T-helper 1 cell (primary cell): ENCODE measurements at regions not wholly inside any gene's neighbourhood (a gene's known extent, or its start where the extent isn't known, plus 50 kb on each side); places are given as distances from the start of the nearest gene placed in this dataset.

Experiments
- DNase-seq, 5 donors: peaks; one replicate each; pipeline ENCODE4 v3.0.0-alpha.2; 2012 to 2020

DNA sequence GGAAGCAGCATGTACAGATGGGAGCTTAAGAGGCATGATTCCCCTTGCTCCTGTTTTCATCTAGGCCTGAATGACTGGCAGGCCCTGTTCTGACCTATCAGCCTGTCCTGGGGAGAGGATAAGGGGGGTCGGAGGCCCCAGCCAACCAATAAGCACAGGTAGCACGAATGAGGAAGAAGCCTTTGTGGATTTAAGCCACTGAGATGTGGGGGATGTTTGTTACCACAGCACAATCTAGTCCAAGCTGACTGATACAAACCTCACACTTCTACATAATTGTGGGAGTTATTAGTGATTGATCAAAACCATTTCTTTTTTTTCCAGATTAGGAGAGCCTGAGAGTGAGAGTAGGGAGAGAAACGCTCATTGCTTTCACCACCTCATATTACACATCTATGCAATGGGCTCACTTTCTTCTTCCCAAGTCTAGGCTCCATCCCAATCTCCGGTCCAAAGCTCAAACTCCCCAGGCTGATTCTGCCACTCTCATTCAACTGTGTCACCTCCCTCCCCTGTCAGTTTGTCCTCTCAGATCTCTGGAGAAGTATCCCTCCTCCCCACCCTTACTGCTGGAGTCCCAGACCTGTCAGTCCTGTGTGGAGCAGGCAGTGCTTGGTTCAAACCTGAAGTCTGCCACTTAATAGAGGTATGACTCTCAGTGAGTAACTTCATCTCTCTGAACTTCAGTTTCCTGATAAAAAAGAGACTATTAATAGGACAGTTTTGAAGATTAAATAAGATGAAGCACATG, 220.5 kb downstream of the PTPRU start:
- no peak for DNase-seq

DNA sequence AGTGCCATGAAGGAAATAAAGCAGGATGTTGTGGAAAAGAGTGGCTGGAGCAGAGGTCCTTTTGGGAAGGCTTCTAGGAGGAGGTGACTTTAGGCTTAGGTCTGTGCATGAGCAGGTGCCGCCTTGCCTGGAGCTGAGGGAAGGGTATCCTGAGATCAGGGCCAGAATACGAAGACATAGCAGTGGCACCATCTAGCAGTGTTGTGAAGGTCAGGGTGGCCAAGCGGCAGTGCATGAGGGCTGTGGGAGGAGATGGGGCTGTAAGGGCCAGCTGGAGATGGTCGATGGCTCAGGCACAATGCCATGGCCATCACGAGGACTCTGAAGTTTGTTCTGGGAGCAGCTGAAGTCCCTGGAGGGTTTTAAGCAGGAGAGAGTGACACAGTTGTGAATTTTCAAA, 219.5 kb downstream of the PTPRU start:
- no peak for DNase-seq

DNA sequence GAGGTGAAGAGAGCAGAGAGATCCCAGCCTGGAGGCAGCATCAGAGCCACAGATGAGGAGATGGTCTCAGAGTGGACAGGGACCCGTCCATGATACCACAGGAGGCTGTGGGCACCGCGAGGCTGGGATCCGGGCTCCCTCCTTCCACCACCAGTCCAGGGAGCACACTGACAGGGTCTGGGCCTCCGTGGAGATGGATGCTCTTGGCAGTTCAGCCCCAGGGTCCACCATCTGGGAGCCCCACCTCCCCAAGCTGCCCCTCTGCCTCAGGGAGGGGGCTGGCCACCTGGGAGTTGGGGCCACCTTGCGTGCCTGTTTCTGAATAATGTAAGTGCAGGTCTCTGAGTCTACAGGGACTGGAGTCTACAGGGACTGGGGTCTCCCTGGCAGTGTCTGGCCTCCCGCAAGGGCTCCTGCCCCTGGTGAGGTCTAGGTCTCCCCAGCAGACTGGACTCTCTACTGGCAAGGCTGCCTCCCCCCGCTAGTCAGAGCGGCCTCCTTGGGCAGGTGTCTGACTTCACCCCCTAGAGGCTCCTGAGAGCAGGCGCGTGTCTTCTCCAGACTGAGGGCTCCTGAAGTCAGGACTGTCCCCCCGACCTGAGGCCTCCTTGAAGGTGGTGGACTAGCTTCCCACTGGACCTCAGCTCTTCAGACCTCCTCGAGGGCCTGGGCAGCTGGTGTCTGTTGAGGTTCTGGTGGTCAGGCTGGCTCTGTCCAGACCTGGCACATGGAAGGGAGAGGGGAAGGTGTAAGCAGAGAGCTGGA, 218.5 kb downstream of the PTPRU start:
- DNase-seq: no peak

DNA sequence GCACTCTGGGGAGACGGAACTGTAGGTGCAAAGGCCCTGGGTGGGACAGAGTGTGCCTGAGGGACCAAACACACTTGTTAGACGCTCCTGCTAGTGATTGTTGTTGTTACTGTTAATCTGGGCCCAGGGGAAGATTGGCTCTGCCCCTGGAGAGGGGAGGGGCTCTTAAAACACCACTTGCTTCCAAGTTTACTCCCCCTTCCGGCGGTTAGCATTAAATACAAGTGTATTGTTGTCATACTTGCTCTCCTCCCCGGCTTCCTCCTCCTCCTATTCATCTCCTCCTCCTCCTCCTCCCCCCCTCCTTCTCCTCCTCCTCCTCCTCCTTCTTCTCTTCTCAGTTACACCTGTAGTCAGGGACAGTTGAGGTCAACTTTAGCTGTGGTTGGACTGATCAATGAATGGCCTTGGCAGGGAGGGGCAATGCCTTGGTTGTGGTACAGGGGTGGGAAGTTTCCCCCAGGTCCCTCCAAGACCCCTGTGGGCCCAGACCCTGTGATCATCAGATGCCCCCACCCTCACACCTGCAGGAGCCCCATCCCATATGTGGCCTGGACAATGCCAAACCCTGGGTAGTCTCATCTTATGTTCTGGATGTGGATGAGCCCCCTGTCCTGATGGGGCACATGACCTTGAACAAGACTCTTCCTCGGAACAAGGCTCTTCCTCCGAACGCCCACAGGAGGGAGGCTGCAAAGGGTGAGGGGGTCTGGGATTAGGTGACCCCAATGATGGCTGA, 217.3 kb downstream of the PTPRU start:
- no peak for DNase-seq

DNA sequence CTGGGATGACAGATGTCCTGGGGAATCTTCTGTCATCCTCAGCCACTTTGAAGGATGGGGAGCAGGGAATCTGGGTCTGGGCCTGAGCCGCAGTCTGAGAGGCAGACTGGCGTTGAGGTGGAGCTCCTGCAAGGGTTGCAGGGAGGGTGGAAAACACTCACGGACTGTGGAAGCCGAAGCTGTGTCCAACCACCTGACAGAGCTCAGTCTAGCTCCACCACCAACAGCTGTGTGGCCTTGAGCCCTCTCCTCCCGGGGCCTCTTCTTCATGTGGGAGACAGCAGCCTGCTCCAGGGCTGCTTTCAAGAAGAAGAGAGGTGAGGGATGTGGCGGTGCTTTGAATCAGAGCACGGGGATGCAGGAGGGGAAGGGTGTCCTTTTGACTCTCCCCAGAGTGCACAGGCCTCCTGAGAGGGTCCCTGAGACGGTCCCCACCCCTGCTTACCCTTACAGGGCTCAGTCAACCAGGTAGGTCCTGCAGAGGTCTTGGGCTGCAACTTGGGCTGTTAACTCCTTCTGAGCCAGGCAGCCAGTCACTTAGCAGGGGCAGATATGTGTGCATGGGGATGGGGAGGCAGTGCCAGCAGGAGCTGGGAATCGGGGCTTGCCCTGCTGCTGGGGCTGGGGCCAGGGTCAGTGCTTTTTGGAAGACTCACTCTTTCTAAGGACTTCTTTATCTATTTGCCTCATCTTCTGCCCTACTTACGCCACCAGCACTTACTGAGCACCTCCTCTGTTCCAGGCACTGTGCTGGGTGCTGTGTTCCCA, 216.3 kb downstream of the PTPRU start:
- DNase-seq: no peak

DNA sequence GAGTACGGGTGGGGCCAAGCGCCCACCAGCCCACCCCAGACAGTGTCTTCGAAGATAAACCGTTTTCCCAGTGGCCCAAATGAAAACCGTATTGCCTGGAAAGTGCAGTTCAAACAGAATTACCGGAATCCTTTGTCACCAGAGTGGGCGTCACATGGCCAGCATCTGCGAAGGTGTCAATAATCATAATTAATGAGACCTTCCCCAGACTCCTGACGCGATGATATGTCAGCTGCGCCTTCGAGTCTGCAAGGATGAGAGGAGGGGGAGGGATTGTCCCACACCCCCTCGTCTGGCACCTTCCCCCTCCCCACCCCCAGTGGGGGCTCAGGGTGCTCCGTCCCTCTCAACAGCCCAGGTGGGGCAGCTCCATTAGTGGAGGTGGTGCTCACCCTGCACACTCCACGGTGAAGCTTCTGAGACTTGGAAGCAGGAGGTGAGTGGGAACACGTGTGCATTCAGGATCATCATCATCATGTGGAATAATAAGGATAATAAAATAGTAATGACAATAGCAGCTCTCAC, 215.1 kb downstream of the PTPRU start:
- DNase-seq: no peak

DNA sequence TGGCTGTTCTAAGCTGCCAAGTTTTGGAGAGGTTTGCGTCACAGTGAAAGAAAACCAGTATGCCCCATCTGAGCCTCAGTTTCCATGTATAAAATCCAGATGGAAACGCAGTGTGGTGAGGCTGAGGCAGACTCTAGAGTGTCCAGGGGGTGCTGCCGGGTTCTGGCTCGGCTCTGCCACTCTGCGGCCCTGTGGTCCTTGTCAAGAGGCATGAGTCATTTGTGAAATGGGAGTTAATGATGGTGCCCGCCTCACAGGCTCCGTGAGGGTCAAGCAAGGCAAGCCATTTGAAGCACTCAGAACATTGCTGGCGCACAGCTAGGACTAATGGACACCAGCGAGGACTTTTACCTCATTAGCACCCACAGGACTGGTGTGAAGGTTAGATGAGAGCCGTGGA, 214.3 kb downstream of the PTPRU start:
- DNase-seq: no peak

DNA sequence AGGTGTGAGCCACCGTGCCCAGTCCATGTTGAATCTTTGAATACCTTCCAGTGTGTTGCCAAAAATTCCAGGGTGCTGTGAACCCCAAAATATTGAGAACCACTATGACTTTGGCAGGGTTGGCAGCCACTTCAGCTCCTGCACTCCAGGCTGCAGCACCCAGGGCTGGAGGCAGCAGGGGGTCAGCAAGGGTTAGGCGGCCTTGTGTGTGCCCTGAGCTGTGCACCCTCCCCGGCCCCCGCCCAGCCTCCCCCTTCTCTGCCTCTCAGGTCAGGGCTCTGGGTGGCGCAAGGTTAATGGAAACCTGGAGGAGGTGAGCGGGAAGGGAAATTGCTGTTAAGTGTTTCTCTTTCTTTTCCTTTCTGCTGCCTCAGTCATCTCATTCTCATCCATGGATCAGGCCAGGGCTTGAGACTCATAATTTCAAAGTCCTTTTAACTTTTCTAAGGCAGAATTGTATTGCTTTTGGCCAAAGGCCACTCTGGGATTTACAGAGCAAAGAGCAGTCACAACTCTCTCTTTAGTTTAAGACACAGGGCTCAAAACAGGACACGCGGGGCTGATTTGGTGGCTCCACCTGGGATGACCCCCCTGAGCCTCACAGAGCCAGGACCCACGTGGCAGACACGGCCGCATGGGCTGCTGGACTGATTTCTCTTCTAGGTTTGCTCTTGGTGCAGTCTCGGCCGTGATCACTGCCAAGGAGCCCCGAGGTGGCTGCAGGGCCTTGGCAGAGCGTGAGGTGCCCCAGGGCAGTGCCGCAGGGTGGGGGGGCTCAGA, 212.3 kb downstream of the PTPRU start:
- no peak for DNase-seq

DNA sequence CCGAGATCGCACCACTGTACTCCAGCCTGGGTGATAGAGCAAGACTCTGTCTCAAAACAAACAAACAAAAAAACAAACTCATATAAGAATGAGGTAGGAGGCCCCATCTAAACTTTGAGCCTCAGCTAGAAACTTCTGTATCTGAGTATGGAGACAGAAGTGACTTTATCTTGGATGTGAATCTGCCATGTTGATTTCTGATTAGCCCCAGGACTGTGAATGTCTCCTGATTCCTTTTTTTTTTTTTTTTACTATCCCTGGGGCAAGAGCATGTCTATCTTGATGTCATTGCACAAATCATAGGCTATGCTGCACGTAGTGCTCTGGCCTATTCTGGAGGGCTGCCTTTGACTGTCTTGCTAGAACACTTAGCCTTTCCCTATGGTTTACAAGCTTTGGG, 211.0 kb downstream of the PTPRU start:
- no peak for DNase-seq

DNA sequence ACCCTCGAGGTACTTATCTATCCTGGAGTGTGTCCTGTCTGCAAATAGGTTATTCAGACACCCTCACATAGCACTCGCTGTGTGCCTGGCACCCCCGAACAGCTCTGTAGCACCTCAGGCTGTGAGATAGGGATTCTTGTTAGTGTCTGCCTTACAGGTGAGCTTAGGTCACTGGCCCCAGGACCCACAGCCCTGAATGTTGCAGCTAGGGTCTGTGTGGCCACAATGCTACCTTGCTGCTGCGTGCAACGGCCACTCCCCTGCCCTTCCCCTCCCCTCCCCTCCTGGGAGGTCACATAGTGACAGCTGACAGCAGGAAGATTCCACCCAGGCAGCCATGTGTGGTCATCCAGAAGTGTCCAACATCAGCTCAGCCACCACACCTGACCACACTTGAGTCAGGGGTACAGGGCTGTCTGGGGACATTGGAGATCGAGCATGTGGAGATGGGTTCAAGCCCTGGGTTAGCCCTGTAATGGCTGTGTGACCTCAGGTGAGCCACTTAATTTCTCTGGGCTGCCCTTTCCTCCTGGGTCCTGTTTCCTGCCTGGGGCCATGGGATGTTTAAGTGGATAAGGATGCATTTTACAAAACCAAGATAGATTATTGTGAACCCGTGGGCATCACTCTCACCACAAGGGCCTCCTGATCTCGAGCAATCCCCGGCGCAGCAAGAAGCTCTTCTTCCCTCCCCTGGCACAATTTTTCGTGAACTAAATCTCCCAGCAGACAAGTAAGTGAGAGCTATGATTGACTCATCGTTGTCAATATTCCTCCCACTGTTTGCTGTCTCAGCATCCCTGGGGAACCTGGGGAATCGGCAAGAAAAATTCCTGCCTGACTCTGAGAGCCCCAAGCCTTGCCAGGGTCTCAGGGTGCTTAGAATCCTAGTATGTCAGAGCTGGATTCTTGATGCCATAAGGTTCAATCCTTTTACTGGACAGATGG, 208.7 kb downstream of the PTPRU start:
- DNase-seq: no peak

DNA sequence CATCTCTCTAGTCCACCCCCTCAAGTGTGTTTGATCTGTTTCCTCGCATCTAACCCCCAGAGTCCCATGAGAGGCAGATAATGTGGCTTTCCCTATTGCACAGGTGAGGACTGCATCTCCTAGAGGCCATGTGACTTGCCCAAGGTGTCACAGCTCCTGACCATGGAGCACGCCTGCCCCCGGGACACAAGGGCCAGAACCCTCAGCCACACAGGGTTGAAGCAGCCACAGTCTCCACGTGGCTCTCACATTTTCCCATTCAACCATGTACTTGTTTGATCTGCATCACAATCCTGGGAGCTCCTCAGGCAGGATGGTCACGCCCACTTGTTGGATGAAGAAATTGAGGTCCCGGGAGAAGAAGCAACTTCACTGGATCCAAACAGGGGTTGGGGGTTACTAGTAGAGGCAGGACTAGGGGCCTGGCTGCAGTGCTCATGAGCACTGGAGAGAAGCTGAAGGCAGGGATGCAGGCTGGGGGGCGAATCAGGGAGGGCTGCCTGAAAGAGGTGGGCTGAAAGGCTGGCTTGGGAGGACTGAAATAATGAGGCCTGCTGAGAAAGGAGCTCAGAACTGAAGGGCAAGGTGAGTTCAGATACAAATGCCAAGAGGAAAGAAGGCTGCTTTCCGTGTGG, 207.9 kb downstream of the PTPRU start:
- DNase-seq: no peak

DNA sequence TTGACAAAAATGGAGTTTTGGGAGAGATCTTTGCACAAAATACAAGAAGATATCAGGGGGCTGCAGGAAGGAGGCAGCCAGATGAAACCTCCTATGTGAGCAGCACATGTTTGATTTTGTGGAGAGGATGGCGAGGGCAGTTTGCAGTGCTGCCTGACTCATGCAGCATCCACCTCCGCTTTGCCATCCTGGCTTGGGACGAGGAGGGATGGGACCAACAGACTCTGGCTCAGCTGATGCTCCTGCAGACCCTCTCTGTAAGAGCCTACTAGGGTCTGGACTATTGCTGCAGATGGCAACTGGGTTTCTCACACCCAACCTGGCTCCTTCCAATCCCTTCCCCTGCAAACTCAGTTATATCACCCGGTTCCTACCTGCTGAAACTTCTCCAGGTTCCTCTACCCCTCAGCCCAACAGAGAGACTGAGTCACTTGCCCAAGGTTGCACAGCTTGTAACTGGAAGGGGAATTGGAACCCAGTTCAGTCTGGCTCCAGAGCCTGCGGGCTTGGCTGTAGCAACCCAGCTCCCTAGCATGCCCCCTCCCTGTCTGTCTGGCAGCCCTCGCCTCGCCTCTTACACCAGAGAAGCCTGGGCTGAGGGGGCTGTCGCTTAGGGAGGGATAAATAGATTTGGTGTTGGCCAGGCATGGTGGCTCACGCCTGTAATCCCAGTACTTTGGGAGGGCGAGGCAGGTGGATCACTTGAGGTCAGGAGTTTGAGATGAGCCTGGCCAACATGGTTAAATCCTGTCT, 205.8 kb downstream of the PTPRU start:
- DNase-seq: no peak

DNA sequence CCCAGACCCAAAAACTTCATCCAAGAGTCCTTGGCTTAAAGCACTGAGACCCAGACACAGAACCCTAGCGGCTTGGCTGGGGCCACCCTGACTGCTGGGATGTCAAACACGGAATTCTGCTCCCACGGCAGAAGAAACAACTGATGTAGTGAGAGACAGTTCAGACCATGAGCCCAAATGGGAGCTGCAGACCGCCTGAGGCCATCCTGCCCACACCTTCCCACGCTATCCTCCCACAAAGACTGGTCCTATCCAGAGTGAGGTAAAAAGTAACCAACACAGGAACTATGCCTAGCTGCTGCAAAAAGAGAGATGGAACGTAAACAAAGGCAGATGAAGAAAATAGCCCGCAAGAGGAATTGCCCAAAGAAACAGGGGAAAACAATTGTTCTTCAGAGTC, 203.3 kb downstream of the PTPRU start:
- DNase-seq: no peak

DNA sequence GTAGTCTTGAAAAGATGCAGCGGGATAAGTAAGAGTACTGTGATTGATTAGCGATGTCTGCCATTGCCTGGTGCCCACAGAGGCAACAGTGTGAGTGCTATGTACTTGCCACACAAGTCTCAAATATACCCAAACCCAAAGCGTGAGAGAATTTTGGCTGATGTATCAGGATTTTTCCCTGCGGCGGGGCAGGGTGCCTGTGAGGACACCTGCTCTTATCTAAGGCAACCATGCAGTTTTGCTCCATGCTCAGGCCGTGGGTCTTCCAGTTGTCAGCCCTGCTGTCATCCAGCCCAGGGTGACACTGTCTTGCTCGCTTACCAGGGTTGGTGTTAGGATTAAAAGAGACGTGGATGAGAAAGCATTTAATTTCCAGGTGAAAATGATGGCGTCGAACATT, 202.7 kb downstream of the PTPRU start:
- DNase-seq: no peak

DNA sequence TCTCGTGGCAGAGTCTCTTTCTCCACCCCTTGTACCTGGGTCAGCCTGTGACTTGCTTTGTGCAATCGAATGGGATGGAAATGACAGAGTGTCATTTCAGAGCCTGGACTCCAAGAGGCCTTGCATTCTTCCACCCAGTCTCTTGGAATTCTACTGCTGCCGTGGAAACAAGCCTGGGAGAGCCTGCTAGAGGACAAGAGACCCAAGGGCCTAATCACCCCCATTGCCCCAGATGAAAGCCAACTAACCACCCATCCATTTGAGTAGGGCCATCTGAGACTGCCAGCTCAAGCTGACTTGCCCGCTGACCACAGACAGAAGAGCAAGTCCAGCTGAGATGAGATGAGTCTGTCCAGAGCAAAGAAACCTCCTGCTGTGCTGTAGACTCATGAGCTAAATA, 201.6 kb downstream of the PTPRU start:
- DNase-seq: no peak

DNA sequence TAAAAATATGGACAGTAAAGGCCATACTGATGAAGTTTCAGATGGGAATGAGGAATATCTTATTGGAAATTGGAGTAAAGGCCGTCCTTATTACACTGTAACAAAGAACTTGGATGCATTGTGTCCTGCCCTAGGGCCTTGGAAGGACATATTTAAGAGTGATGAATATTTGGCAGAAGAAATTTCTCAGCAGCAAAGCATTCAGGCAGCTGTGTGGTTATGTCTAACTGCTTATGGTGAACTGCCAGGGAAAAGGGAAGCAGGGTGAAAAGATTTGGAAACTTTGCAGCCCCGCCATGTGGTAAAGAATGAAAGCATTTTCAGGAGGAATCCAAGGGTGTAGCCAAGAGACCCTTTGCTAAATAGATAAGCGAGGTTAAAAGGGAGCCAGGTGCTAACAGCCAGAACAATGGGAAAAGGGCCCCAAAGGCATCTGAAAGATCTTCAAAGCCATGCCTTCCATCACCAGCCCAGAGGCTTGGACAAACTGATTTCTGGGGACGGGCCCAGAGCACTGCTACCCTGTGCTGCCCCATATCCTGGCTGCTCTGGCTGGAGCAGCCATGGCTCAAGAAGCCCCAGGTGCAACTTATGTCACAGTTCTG, 200.0 kb downstream of the PTPRU start:
- no peak for DNase-seq

DNA sequence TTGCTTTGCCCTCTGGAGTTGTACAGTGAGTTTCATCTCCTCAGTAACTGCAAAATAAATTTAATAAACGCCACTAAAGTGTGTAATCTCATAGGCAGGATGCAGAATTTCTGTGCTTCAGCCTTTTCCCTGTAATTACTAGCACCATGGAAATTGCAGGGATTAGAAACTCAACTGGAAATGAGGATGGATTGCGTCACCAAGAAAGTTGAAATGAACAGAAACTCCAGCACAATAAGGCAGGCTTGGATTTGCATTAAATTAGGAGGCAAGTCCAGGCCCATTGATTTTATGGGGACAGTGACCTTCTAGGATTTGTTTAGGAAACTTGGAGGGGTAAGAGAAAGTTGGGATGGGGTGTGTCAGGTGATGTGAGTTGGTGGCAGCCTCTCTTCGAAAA, 197.5 kb downstream of the PTPRU start:
- DNase-seq: no peak

DNA sequence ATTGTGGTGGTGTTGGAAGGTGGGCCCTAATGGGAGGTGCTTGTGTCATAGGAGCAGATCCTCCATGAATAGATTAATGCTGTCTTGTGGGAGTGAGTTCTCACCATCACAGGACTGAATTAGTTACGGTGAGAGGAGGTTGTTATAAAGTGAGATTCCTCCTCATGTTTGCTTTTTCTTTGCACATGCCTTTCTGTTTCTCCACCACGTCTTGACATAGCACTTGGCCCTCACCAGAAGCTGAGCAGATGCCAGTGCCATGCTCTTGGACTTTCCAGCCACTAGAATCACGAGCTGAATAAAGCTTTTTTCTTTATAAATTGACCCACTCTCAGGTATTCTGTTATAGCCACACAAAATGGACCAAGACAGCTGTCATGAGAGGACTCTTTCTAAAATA, 194.8 kb downstream of the PTPRU start:
- no peak for DNase-seq

DNA sequence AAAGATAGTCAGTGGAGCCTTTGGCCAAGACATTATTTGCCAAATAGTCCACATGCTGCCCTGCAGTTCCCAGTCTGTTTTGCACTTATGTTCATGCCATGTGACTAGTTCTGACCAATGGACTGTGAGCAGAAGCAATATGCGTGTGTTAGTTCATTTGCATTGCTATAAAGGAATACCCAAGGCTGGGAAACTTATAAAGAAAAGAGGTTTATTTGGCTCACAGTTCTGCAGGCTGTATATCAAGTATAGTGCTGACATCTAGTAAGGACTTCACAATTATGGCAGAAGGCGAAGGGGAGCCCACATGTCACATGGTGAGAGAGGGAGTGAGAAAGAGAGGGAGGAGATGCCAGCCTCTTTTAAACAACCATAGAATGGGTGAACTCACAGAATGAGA, 193.3 kb downstream of the PTPRU start:
- no peak for DNase-seq
